ENCODE measurements at regions not wholly inside any gene's neighbourhood (a gene's known extent, or its start where the extent isn't known, plus 50 kb on each side); places are given as distances from the start of the nearest gene placed in this dataset.

GRCh38 chr4:187077744-187078401 is 354.2 kb upstream of the FAT1 start:
- intact Hi-C loops (cut with DNase I) = no loop called here

DNA sequence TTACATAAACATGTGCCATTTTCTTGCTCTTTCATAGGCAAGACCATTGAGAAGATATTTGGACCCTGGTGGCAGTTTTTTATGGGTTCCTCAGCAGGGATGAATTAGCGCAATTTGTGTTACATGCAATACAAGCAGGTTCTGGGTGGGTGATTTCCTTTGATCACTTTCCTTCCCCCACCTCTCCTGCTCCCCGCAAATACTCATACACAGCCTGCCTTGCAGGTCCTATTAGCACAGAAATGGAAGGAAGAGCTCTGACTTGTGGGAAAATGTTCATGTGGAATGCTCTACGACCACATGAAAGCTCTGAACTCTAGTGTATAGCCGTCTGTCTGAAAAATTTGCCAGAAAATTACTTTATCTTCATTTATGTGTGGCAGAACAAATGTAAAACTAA is 361.0 kb upstream of the FAT1 start:
- Histone ChIP-seq H3K27me3 (no peaks in the 10 kb centered on the region), H3K4me1 (no peaks in the 10 kb centered on the region), H3K4me3 (no peak overlapping the region), H3K36me3 (no peaks in the 10 kb centered on the region), H3K27ac (no peak overlapping the region), H3K9me3 (no peaks in the 10 kb centered on the region)
- intact Hi-C loops (cut with DNase I) = no loop called here
- no peak for TF ChIP-seq CTCF (IDR thresholded peaks at IDR 0.05)
- DNase-seq (ENCODE audit: low spot score in 2 of 2) = no peak

More at GRCh38 chr4:187077744-187078401, 354.2 kb upstream of the FAT1 start:
- Histone ChIP-seq H3K27ac (no peak overlapping the region), H3K4me1 (no peaks in the 10 kb centered on the region), H3K36me3 (no peaks in the 10 kb centered on the region), H3K4me3 (no peak overlapping the region), H3K9me3 (no peaks in the 10 kb centered on the region), H3K27me3 (no peaks in the 10 kb centered on the region)
- DNase-seq (ENCODE audit: low spot score in 2 of 2) = no peak
- TF ChIP-seq CTCF (IDR thresholded peaks at IDR 0.05) = no peak

DNA sequence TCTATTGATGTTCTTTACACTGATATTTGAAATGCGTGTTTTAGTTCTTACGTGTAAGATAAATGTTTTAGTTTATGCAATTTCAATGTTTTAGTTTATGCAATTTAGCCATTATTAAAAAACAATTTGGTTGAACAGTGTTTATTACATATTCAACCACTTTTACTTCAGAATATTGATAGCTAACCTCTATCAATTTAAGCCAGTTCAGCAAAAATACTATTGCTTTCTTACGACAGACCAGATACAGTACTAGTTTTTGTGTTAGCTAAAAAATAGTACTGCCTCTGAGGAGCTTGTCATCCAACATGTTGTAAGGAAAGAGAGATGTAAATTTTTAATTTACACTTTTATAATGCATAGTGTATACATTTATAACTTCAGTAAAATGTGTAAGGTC is 361.7 kb upstream of the FAT1 start:
- DNase-seq (ENCODE audit: low spot score in 2 of 2) = no peak
- H3K27ac ChIP-seq = no peak overlapping the region
- TF ChIP-seq CTCF (IDR thresholded peaks at IDR 0.05) = no peak
- no peaks in the 10 kb centered on the region for H3K4me1 ChIP-seq
- H3K9me3 ChIP-seq = no peaks in the 10 kb centered on the region
- intact Hi-C loops (cut with DNase I) = no loop called here
- no peaks in the 10 kb centered on the region for H3K27me3 ChIP-seq
- H3K4me3 ChIP-seq = no peak overlapping the region
- no peaks in the 10 kb centered on the region for H3K36me3 ChIP-seq

- intact Hi-C loops (cut with DNase I) = no loop called here
- no peaks in the 10 kb centered on the region for H3K27me3 ChIP-seq
- H3K9me3 ChIP-seq = no peaks in the 10 kb centered on the region
- H3K4me3 ChIP-seq = no peak overlapping the region
- no peaks in the 10 kb centered on the region for H3K36me3 ChIP-seq
- DNase-seq (ENCODE audit: low spot score in 2 of 2) = no peak
- no peaks in the 10 kb centered on the region for H3K4me1 ChIP-seq
- H3K27ac ChIP-seq = no peak overlapping the region
- TF ChIP-seq CTCF (IDR thresholded peaks at IDR 0.05) = no peak
Observed at GRCh38 chr4:187086151-187086550, 362.5 kb upstream of the FAT1 start.

DNA sequence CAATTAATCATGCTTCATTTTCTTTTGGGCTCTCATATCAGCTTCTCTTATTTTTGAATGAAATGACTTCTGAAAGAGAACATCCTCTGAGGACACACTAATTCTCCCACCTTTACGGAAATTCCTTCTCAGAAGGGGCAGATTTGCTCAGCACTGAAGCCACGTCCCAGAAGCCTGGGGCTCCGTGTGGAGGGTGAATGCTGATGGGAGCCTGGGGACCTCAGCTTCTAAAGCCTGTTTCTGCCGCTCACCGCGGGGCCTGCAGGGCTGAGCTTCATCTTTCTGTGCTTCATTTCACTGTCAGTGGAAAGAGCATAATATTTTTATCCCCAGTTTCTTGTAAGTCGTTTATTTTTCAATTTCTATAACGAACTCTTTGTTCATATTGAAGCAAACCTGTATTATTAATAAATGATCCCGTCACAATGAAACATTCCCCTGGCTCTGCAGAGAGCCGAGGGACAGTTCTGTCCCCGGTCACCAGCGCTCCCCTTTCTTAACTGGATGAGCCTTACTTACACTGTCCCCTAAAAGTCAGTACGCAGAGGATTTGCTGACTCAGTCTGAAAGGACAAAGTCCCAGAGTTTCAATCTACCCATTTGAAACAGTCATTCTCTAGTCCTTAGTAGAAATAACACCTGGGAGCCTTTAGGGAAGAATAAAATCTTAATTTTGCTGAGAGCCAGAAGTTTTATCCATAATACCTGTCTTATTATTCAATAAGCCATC is 364.6 kb upstream of the FAT1 start:
- H3K27ac ChIP-seq = no peak overlapping the region
- H3K36me3 ChIP-seq = no peaks in the 10 kb centered on the region
- DNase-seq (ENCODE audit: low spot score in 2 of 2) = no peak
- no peak overlapping the region for H3K4me3 ChIP-seq
- no peaks in the 10 kb centered on the region for H3K9me3 ChIP-seq
- no peak for TF ChIP-seq CTCF (IDR thresholded peaks at IDR 0.05)
- intact Hi-C loops (cut with DNase I) = no loop called here
- H3K4me1 ChIP-seq = no peaks in the 10 kb centered on the region
- H3K27me3 ChIP-seq = no peaks in the 10 kb centered on the region

All from ascending aorta (tissue), 2 donors.